Activated CD4-positive, alpha-beta memory T cell treated with anti-CD3 and anti-CD28 coated beads for 36 hours (primary cell): ENCODE measurements at regions not wholly inside any gene's neighbourhood (a gene's known extent, or its start where the extent isn't known, plus 50 kb on each side); places are given as distances from the start of the nearest gene placed in this dataset.
A peak's percentile ranks its signal among the peaks of the same experiment; 100 is the strongest.
"Not testable (repeated sequence)": the region's sequence is repeated elsewhere in the genome, so short reads cannot be mapped to it uniquely, and the experiment has no call there.

Experiments used
- CTCF ChIA-PET: fragments of 350-600 bp; sonication (Branson Sonifier 250); formaldehyde crosslinking; loops from one replicate; lab custom pipeline; 2021; ENCODE audit warnings: antibody characterized with exemption, inconsistent platforms; lab: Charles Lee
- POLR2A ChIA-PET: fragments of 350-600 bp; sonication (Branson Sonifier 250); formaldehyde crosslinking; loops from one replicate; lab custom pipeline; 2021; ENCODE audit warnings: antibody characterized with exemption; lab: Charles Lee
- DNase-seq: peaks from one replicate; pipeline ENCODE4 v3.0.0-alpha.2; 2020
- H3K27ac Mint-ChIP-seq: one replicate; pipeline ENCODE4 v1.8.0; 2021; ENCODE audit warnings: mixed read lengths
- H3K27me3 Mint-ChIP-seq: one replicate; pipeline ENCODE4 v1.8.0; 2021; ENCODE audit warnings: mixed read lengths
- H3K36me3 Mint-ChIP-seq: one replicate; pipeline ENCODE4 v1.8.0; 2021; ENCODE audit warnings: mixed read lengths
- H3K4me1 Mint-ChIP-seq: one replicate; pipeline ENCODE4 v1.8.0; 2021; ENCODE audit warnings: low read depth, mixed read lengths
- H3K4me3 Mint-ChIP-seq: one replicate; pipeline ENCODE4 v1.8.0; 2021; ENCODE audit warnings: mild to moderate bottlenecking, mixed read lengths
- H3K9me3 Mint-ChIP-seq: one replicate; pipeline ENCODE4 v1.8.0; 2021; ENCODE audit warnings: mixed read lengths
- intact Hi-C: fragments of 100-400 bp; cut with micrococcal nuclease; formaldehyde crosslinking; loops from one replicate; pipeline ENCODE4 v1.15.1; 2023

DNA sequence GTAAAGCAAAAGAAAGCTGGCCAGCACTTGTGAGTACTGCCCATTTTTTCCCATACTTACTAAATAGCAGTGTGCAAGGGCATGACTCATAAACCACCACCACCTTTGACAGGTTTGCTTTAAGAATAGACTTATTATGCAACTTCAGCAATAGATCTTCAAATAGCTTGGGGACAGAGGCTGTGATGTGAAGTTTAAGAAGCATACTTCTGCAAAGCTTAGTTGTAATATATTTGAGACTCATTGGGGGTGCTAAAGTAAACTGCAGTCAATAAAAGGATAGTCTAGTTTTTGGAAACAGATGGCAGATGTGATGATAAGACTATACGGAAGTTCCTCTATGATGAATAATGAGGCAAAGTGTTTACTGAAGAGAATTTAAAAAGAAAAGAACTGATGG, 210.0 kb downstream of the PLA2G4A start:
- H3K36me3 Mint-ChIP-seq, result no peaks in the 10 kb centered on the region
- CTCF ChIA-PET, result no interaction called here
- POLR2A ChIA-PET, result no interaction called here
- H3K27ac Mint-ChIP-seq, result no peak overlapping the region
- no peaks in the 10 kb centered on the region for H3K4me1 Mint-ChIP-seq
- no peaks in the 10 kb centered on the region for H3K27me3 Mint-ChIP-seq
- no peaks in the 10 kb centered on the region for H3K9me3 Mint-ChIP-seq
- H3K4me3 Mint-ChIP-seq, result no peak overlapping the region
- intact Hi-C loops, result no loop called here
- no peak for DNase-seq

DNA sequence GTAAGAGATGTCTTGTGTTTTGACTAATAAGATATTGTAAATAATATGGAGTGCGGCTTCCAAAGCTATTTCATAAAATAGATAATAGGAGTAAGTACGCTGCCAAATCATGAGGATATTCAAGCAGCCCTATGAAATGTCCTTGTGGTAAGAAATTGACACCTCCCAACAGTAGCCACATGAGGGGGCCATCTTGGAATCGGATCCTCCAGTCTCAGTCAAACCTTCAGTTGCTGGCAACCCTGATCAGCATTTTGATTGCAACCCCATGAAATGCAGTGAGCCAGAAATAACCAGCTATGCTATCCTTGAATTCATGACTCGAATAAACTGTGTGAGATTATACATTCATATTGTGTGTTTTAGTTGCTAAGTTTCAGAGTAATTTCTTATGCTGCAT, 212.4 kb downstream of the PLA2G4A start:
- POLR2A ChIA-PET, result no interaction called here
- intact Hi-C loops, result no loop called here
- no peaks in the 10 kb centered on the region for H3K27me3 Mint-ChIP-seq
- H3K4me1 Mint-ChIP-seq, result no peaks in the 10 kb centered on the region
- CTCF ChIA-PET, result no interaction called here
- H3K9me3 Mint-ChIP-seq, result no peaks in the 10 kb centered on the region
- DNase-seq, result no peak
- H3K27ac Mint-ChIP-seq, result no peak overlapping the region
- H3K36me3 Mint-ChIP-seq, result no peaks in the 10 kb centered on the region
- H3K4me3 Mint-ChIP-seq, result no peak overlapping the region

DNA sequence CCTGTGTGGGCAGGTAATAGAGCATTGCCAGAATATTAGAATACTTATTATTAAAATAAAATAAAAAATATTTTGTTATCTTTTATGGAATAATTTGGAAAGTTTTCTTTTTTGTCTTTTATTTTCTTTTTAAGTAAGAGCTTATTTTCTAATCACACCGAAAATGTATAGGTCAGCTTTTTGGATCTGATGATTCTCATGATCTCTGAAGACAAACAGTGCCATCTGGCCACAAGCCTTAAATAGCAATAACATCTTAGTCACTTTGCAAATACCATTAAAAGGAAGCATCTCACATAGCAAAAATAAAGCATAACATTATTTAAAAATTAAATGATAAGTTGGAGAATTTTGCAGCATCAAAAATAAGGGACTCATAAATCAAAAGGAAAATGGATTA, 213.8 kb downstream of the PLA2G4A start:
- no peaks in the 10 kb centered on the region for H3K9me3 Mint-ChIP-seq
- no peaks in the 10 kb centered on the region for H3K4me1 Mint-ChIP-seq
- no peak for DNase-seq
- H3K36me3 Mint-ChIP-seq, result no peaks in the 10 kb centered on the region
- H3K27me3 Mint-ChIP-seq, result no peaks in the 10 kb centered on the region
- no peak overlapping the region for H3K27ac Mint-ChIP-seq
- ChIA-PET POLR2A (no interaction called here), CTCF (no interaction called here)
- intact Hi-C loops, result no loop called here
- H3K4me3 Mint-ChIP-seq, result no peak overlapping the region

DNA sequence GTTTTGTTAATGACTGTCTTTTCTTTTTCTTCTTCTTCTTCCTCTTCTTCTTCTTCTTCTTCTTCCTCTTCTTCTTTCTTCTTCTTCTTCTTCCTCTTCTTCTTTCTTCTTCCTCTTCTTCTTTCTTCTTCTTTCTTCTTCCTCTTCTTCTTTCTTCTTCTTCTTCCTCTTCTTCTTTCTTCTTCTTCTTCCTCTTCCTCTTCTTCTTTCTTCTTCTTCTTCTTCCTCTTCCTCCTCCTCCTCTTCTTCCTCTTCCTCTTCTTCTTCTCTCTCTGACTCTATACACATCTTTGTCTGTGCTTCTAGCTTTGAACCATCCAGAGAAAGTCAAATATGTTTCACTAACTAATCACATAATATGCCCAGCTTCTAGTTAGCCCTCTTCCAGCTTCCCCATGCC, 214.7 kb downstream of the PLA2G4A start:
- CTCF ChIA-PET, result interaction anchor here (0.7 kb wide), 1 partner anchor 295 kb away, joined by 3 read pairs; no protein-coding TSS in a partner anchor
- H3K4me3 Mint-ChIP-seq, H3K4me1 Mint-ChIP-seq, H3K9me3 Mint-ChIP-seq, H3K27me3 Mint-ChIP-seq, DNase-seq, H3K27ac Mint-ChIP-seq, H3K36me3 Mint-ChIP-seq, intact Hi-C loops, POLR2A ChIA-PET: not testable (repeated sequence)

DNA sequence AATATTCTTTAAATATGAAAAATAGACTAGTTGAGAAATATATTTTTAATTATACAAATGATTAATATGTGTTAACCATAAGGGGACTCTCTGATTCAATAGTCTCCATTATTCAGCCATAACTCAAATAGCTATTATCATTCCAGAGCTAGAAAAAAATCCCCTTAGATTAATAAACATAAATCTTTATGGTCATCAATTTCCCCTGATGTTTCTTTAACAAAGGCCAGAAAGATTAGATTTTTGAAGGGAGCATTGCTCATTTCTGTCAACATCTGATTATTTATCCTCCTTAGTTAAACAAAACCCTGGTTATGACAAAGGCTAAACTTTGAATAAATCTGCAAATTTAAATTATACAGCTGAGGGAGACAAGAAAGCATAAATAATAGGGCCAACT, 215.7 kb downstream of the PLA2G4A start:
- ChIA-PET CTCF (no interaction called here), POLR2A (no interaction called here)
- no peaks in the 10 kb centered on the region for H3K9me3 Mint-ChIP-seq
- H3K36me3 Mint-ChIP-seq, result no peaks in the 10 kb centered on the region
- H3K27ac Mint-ChIP-seq, result no peak overlapping the region
- H3K27me3 Mint-ChIP-seq, result no peaks in the 10 kb centered on the region
- no peak overlapping the region for H3K4me3 Mint-ChIP-seq
- no peaks in the 10 kb centered on the region for H3K4me1 Mint-ChIP-seq
- DNase-seq, result no peak
- intact Hi-C loops, result no loop called here

DNA sequence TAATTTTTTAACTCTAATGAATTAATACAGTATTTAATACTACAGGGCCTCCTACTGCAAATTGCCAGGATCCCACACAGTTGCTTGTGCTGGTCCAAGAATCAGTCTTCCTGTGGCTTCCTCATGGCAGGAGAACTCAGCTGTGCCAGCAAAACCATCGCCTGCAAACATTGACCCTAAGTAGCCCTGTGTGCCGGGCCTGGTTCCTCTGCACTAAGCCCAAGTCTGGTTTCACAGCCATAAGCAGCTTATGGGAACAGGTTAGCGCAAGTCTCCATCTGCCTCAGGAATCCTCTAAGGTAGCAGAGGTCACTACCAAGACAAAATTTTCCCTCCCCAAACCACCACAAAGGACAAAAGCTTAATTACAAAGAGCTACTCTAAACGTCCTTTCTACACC, 216.6 kb downstream of the PLA2G4A start:
- Mint-ChIP-seq H3K4me1 (no peaks in the 10 kb centered on the region), H3K9me3 (no peaks in the 10 kb centered on the region), H3K4me3 (no peak overlapping the region), H3K36me3 (no peaks in the 10 kb centered on the region), H3K27me3 (no peaks in the 10 kb centered on the region), H3K27ac (no peak overlapping the region)
- ChIA-PET POLR2A (no interaction called here), CTCF (no interaction called here)
- no peak for DNase-seq
- intact Hi-C loops, result no loop called here

DNA sequence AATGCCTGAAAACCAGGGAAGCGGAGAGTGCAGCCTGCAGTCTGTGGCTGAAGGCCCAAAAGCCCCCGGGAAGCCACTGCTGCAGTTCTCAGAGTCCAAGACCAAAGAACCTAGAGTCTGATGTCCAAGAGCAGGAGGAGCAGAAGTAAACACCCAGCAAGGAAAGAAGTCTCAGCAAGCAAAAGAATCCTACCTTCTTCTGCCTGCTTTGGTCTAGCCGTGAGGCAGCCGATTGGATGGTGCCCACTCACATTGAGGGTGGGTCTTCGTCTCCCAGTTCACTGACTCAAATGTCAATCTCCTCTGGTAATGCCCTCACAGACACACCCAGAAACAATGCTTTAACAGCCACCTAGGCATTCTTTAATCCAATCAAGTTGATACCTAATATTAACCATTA, 217.5 kb downstream of the PLA2G4A start:
- H3K27me3 Mint-ChIP-seq, result no peaks in the 10 kb centered on the region
- H3K27ac Mint-ChIP-seq, result no peak overlapping the region
- DNase-seq, result no peak
- intact Hi-C loops, result no loop called here
- no peak overlapping the region for H3K4me3 Mint-ChIP-seq
- CTCF ChIA-PET, result no interaction called here
- no peaks in the 10 kb centered on the region for H3K9me3 Mint-ChIP-seq
- no peaks in the 10 kb centered on the region for H3K4me1 Mint-ChIP-seq
- POLR2A ChIA-PET, result no interaction called here
- no peaks in the 10 kb centered on the region for H3K36me3 Mint-ChIP-seq

DNA sequence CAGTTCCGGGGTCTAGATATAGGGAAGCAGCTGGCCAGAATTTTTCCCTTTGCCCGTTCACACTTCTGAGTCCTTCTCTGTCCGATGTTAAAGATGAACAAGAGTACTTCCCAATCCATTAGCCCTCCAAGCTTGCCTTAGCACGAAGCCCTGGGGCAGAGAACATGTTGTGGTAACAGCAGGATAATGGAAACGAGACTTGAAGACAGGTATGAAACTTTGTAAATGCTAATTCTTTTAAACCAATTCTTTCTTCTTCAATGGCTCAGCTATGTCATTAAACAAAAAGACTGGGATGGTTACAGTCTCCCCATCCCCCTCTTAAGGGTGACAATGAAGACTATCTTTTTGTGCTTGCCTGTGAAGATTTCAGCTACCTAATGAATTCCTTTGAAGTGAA, 218.5 kb downstream of the PLA2G4A start:
- intact Hi-C loops, result no loop called here
- no peak overlapping the region for H3K4me3 Mint-ChIP-seq
- no peaks in the 10 kb centered on the region for H3K9me3 Mint-ChIP-seq
- H3K36me3 Mint-ChIP-seq, result no peaks in the 10 kb centered on the region
- no peak overlapping the region for H3K27ac Mint-ChIP-seq
- ChIA-PET POLR2A (no interaction called here), CTCF (no interaction called here)
- no peaks in the 10 kb centered on the region for H3K4me1 Mint-ChIP-seq
- DNase-seq, result no peak
- no peaks in the 10 kb centered on the region for H3K27me3 Mint-ChIP-seq

DNA sequence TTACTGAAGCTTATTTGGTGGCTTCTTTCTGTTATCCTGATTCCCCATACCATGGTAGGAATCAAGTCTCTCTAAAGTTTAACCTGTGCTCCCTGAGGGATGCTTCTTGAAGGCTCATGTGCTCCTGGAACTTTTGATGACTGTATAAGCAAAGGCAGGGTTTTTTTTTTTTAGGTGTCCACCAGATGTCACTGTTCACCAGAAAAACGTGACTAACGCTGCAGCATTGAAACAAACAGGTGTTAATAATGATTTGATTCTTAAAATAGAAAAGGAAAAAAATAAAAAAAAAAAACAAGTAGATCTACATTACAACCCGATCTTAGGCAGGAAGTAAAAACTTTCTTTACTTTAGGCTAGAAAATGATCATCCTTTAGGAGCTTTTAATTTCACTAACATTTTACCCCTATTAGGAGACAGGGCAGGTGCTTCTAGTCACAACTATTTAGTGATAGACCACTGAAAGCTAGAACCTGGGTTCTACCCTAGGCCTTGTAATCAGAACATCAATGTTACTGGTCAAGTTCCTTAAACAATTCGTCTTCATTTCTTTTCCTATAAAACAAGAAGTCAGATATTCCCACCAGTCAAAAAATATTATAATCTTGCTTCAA, 223.0 kb downstream of the PLA2G4A start:
- CTCF ChIA-PET, result interaction anchor here (0.6 to 1.0 kb wide), 7 partner anchors 11 to 1360 kb away, joined by 3 read pairs; no protein-coding TSS in a partner anchor
- Mint-ChIP-seq H3K9me3 (no peaks in the 10 kb centered on the region), H3K4me1 (peaks cover 5% of the 10 kb centered on the region), H3K36me3 (no peaks in the 10 kb centered on the region), H3K27me3 (no peaks in the 10 kb centered on the region), H3K27ac (no peak overlapping the region), H3K4me3 (no peak overlapping the region)
- peak; percentile 12 for DNase-seq
- POLR2A ChIA-PET, result no interaction called here
- intact Hi-C loops, result no loop called here

DNA sequence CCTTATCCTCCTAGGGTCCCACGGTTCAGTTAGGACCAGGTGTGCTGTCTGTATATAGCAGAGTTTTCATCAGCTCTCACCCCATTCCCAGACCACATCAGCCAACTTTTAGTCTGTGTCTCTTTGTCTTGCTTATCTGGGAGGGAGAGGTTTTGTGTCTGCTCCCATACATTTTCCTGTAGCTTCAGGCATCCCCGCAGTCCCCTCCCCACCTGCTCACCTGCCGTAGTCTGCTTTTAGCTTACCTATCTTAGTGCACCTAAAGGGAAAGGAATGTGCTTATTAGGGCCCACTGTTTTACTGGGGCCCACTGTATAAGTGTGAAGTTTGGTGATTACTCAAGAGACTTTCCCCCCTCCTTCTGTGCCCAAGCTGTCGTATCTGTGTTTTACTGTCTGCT, 225.1 kb downstream of the PLA2G4A start:
- ChIA-PET POLR2A (no interaction called here), CTCF (interaction anchor here (1.3 kb wide), 1 partner anchor 9 kb away, joined by 3 read pairs; no protein-coding TSS in a partner anchor)
- no peaks in the 10 kb centered on the region for H3K36me3 Mint-ChIP-seq
- no peaks in the 10 kb centered on the region for H3K9me3 Mint-ChIP-seq
- H3K4me3 Mint-ChIP-seq, result no peak overlapping the region
- peaks cover 5% of the 10 kb centered on the region for H3K4me1 Mint-ChIP-seq
- H3K27ac Mint-ChIP-seq, result no peak overlapping the region
- H3K27me3 Mint-ChIP-seq, result no peaks in the 10 kb centered on the region
- intact Hi-C loops, result no loop called here
- no peak for DNase-seq

DNA sequence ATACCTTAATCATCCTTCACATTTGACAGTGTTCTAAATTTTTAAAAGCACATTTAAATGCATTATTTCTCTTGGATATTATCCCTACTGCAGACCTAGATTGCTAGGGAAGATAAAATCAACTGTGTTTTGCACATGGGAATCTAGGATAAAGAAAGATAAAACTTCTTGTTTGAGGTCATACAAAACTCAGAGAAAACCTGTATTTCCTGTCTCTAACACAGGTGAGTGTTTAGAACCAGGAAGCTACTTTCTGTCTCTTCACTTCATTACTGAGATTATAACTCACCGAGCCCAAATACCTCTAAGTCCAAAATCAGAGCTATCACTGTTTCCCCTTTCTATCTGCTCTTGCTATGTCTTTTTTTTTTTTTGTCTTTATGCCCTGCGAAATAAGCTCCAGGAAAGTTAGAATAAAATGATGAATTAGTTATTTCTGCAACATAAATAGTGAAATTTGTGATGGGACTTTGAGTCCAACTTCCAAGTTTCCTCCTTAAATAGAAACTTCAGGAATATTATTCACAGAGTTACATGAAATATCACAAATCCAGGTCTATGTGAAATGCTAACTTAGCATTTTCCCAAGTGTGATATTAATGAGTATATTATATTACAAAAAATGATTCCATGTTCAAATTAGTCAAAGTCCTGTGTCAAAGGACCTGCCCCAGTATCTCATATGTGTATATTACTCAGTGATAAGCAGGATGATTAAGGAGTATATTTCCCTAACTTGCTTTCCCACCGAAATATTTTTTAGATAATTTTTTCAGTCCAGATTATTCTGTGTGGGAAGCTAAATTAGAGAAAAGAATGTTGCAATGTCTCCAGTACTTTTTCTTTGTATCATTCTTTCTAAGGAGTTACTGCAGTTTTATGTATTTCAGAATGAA, 226.4 kb downstream of the PLA2G4A start:
- intact Hi-C loops, result no loop called here
- Mint-ChIP-seq H3K4me3 (no peak overlapping the region), H3K36me3 (no peaks in the 10 kb centered on the region), H3K4me1 (peaks cover 5% of the 10 kb centered on the region), H3K9me3 (no peaks in the 10 kb centered on the region), H3K27ac (no peak overlapping the region), H3K27me3 (no peaks in the 10 kb centered on the region)
- POLR2A ChIA-PET, result interaction anchor here (0.6 kb wide), 1 partner anchor 194 kb away, joined by 3 read pairs; no protein-coding TSS in a partner anchor
- DNase-seq, result no peak
- CTCF ChIA-PET, result interaction anchor here (0.6 to 1.3 kb wide), 2 partner anchors 8 to 444 kb away, joined by 3 read pairs; no protein-coding TSS in a partner anchor

DNA sequence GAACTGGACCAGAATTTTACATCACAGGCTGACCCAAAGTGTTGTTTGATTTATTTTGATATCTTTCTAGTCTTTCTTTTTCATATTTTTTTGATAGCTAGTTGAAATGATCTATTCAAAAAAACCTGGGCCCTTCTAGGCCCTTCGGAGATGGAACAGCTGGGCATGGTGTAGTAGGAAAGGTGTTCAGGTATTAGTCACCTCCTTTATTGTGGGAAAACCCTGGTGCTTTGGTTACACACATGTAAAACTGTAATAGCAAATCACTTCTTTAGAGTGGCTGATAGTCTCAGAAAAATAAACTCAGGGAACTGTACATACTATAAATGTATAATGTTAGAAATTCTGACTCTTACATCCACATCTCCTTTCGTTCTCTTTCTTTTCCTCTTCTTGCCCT, 234.5 kb downstream of the PLA2G4A start:
- no peak for DNase-seq
- CTCF ChIA-PET, result interaction anchor here (1.1 kb wide), 1 partner anchor 9 kb away, joined by 3 read pairs; no protein-coding TSS in a partner anchor
- Mint-ChIP-seq H3K36me3 (peaks cover 2% of the 10 kb centered on the region), H3K9me3 (peaks cover 2% of the 10 kb centered on the region), H3K27ac (no peak overlapping the region), H3K4me1 (no peaks in the 10 kb centered on the region), H3K27me3 (no peaks in the 10 kb centered on the region), H3K4me3 (no peak overlapping the region)
- POLR2A ChIA-PET, result no interaction called here
- intact Hi-C loops, result no loop called here
